CD1c-positive myeloid dendritic cell (primary cell): ENCODE measurements at regions not wholly inside any gene's neighbourhood (a gene's known extent, or its start where the extent isn't known, plus 50 kb on each side); places are given as distances from the start of the nearest gene placed in this dataset.
"Not testable (repeated sequence)": the region's sequence is repeated elsewhere in the genome, so short reads cannot be mapped to it uniquely, and the experiment has no call there.

Experiments used
- DNase-seq: peaks from one replicate; pipeline ENCODE4 v3.0.0-alpha.2; 2016; ENCODE audit errors: extremely low spot score

- no peak for DNase-seq
These were observed 792.2 kb downstream of the EPHA4 start for GRCh38 chr2:220779931-220780330.

- no peak for DNase-seq
These were observed 790.4 kb downstream of the EPHA4 start for GRCh38 chr2:220781622-220782241.

- DNase-seq: no peak
These were observed 789.4 kb downstream of the EPHA4 start for GRCh38 chr2:220782609-220783113.

- DNase-seq: no peak
These were observed 788.4 kb downstream of the EPHA4 start for GRCh38 chr2:220783671-220784070.

- DNase-seq: no peak
These were observed 786.9 kb downstream of the EPHA4 start for GRCh38 chr2:220785178-220785577.

GRCh38 chr2:220786216-220786615, 785.9 kb downstream of the EPHA4 start:
- DNase-seq: no peak

- no peak for DNase-seq
These were observed 784.9 kb downstream of the EPHA4 start for GRCh38 chr2:220787251-220787650.

- DNase-seq: no peak
These were observed 782.1 kb downstream of the EPHA4 start for GRCh38 chr2:220789961-220790360.

GRCh38 chr2:220795705-220796104, 776.4 kb downstream of the EPHA4 start:
- no peak for DNase-seq

GRCh38 chr2:220811115-220811514, 761.0 kb downstream of the EPHA4 start:
- no peak for DNase-seq

GRCh38 chr2:220811952-220812570, 760.0 kb downstream of the EPHA4 start:
- no peak for DNase-seq

GRCh38 chr2:220814441-220814840, 757.7 kb downstream of the EPHA4 start:
- no peak for DNase-seq

- no peak for DNase-seq
These were observed 756.4 kb downstream of the EPHA4 start for GRCh38 chr2:220815698-220816097.

- no peak for DNase-seq
These were observed 750.4 kb downstream of the EPHA4 start for GRCh38 chr2:220821683-220822082.

- not testable (repeated sequence) for DNase-seq
These were observed 748.5 kb downstream of the EPHA4 start for GRCh38 chr2:220823590-220823989.

- no peak for DNase-seq
These were observed 738.7 kb downstream of the EPHA4 start for GRCh38 chr2:220833446-220833845.

- no peak for DNase-seq
These were observed 736.5 kb downstream of the EPHA4 start for GRCh38 chr2:220835583-220835982.

GRCh38 chr2:220837226-220837625, 734.9 kb downstream of the EPHA4 start:
- DNase-seq: no peak

- no peak for DNase-seq
These were observed 729.0 kb downstream of the EPHA4 start for GRCh38 chr2:220842901-220843665.

GRCh38 chr2:220845766-220846273, 726.3 kb downstream of the EPHA4 start:
- DNase-seq: no peak

GRCh38 chr2:220847006-220847405, 725.1 kb downstream of the EPHA4 start:
- DNase-seq: no peak

GRCh38 chr2:220847589-220847988, 724.5 kb downstream of the EPHA4 start:
- no peak for DNase-seq

GRCh38 chr2:220849433-220849832, 722.7 kb downstream of the EPHA4 start:
- no peak for DNase-seq
